Endothelial cell of umbilical vein (primary cell): ENCODE measurements at regions not wholly inside any gene's neighbourhood (a gene's known extent, or its start where the extent isn't known, plus 50 kb on each side); places are given as distances from the start of the nearest gene placed in this dataset.

Experiments used
- BruUV-seq: library from RNA; stranded (reverse); fragments of 400-500 nt; replicated peaks from 2 replicates; lab custom pipeline; 2021; lab: Mats Ljungman, UMichigan
- CTCF ChIA-PET: fragments of 300-600, 350-600 bp; sonication (Branson Sonifier 250); formaldehyde crosslinking; loops from one replicate; lab custom pipeline; 2021; ENCODE audit warnings: antibody characterized with exemption, inconsistent platforms; lab: Charles Lee
- POLR2A ChIA-PET: fragments of 300-600, 350-600 bp; sonication (Branson Sonifier 250); formaldehyde crosslinking; loops from one replicate; lab custom pipeline; 2021; ENCODE audit warnings: antibody characterized with exemption, inconsistent platforms; lab: Charles Lee
- DNase-seq: peaks from one replicate; pipeline ENCODE4 v3.0.0-alpha.2; 2011; ENCODE audit warnings: low read depth, low spot score
- FAIRE-seq: peaks from 2 replicates; lab custom pipeline; 2011; peaks lifted over from hg19 to GRCh38; lab: Jason Lieb, UNC
- H2AFZ ChIP-seq: 2 replicates; pipeline ENCODE4 v1.6.0; 2012; ENCODE audit warnings: low read depth, low read length, control low read depth, inconsistent platforms
- H3K27ac ChIP-seq: 2 replicates; pipeline ENCODE4 v1.5.1; 2011; ENCODE audit warnings: low read depth, mild to moderate bottlenecking, control low read depth, low read length, moderate library complexity; ENCODE audit not compliant: insufficient read depth
- H3K27me3 ChIP-seq, 2 experiments: 2 replicates each; pipeline versions ENCODE4 v1.6.0 to v1.6.1; 2011; ENCODE audit warnings: low read length in 2 of 2, mixed read lengths in 1 of 2; ENCODE audit not compliant: control insufficient read depth in 2 of 2, insufficient read depth in 2 of 2
- H3K36me3 ChIP-seq, 2 experiments: 2 replicates in 1 of 2; 3 replicates in 1 of 2; pipeline ENCODE4 v1.5.1; 2011; ENCODE audit warnings: low read length in 2 of 2, mild to moderate bottlenecking in 1 of 2, moderate library complexity in 1 of 2; ENCODE audit not compliant: control insufficient read depth in 2 of 2, insufficient read depth in 2 of 2; ENCODE audit errors: extremely low read depth in 1 of 2
- H3K4me1 ChIP-seq: 3 replicates; pipeline ENCODE4 v1.5.1; 2011; ENCODE audit warnings: mild to moderate bottlenecking, low read length; ENCODE audit not compliant: control insufficient read depth, insufficient read depth; ENCODE audit errors: extremely low read depth
- H3K4me2 ChIP-seq: 2 replicates; pipeline ENCODE4 v1.6.1; 2011; ENCODE audit warnings: low read length, control low read depth, mixed read lengths; ENCODE audit not compliant: insufficient read depth
- H3K4me3 ChIP-seq, 3 experiments: fragments of 200-600 bp in 1 of 3; sonication (generic), shearing (Covaris generic) in 1 of 3; replicated peaks in 1 of 3; 2 replicates each; pipeline ENCODE4 v1.5.1; 2011 to 2016; ENCODE audit warnings: control low read depth in 3 of 3, low read length in 3 of 3, mild to moderate bottlenecking in 2 of 3, inconsistent platforms in 1 of 3, low read depth in 1 of 3, moderate library complexity in 1 of 3; ENCODE audit not compliant: insufficient read depth in 1 of 3
- H3K79me2 ChIP-seq: 2 replicates; pipeline ENCODE4 v1.6.0; 2012; ENCODE audit warnings: low read length, inconsistent platforms; ENCODE audit not compliant: control insufficient read depth, insufficient read depth
- H3K9ac ChIP-seq: replicated peaks from 2 replicates; pipeline ENCODE3; 2011; ENCODE audit warnings: low read length, control low read depth; ENCODE audit not compliant: insufficient read depth; ENCODE audit errors: extremely low read depth
- H3K9me1 ChIP-seq: replicated peaks from 3 replicates; pipeline ENCODE4 v1.6.0; 2011; ENCODE audit warnings: mild to moderate bottlenecking, low read length; ENCODE audit not compliant: control insufficient read depth, insufficient read depth; ENCODE audit errors: extremely low read depth
- H3K9me3 ChIP-seq: replicated peaks from 2 replicates; pipeline ENCODE4 v1.5.1; 2012; ENCODE audit warnings: low read length, inconsistent platforms; ENCODE audit not compliant: control insufficient read depth, insufficient read depth
- H4K20me1 ChIP-seq: replicated peaks from 2 replicates; pipeline ENCODE3; 2011; ENCODE audit warnings: mild to moderate bottlenecking, low read length; ENCODE audit not compliant: control insufficient read depth, insufficient read depth; ENCODE audit errors: extremely low read depth
- EZH2 ChIP-seq: IDR thresholded peaks from 2 replicates; pipeline ENCODE4 v1.6.1; 2012; ENCODE audit warnings: borderline replicate concordance, low read depth, mild to moderate bottlenecking, moderate library complexity, low read length, inconsistent platforms; ENCODE audit not compliant: severe bottlenecking
- FOS ChIP-seq: IDR thresholded peaks from 2 replicates; pipeline ENCODE4 v1.6.1; 2011; ENCODE audit warnings: mild to moderate bottlenecking, low read length, moderate library complexity, borderline replicate concordance; ENCODE audit not compliant: insufficient read depth
- GATA2 ChIP-seq: IDR thresholded peaks from 2 replicates; pipeline ENCODE4 v1.7.0; 2011; ENCODE audit warnings: low read depth, mild to moderate bottlenecking, moderate library complexity, mixed read lengths, low read length; ENCODE audit not compliant: insufficient read length, insufficient read depth
- JUN ChIP-seq: IDR thresholded peaks from 2 replicates; pipeline ENCODE4 v1.6.1; 2011; ENCODE audit warnings: borderline replicate concordance, low read depth; ENCODE audit not compliant: insufficient read length, insufficient read depth
- MYC ChIP-seq: IDR thresholded peaks from one replicate; pipeline ENCODE4 v1.6.1; 2011; ENCODE audit warnings: mild to moderate bottlenecking, low read depth, low read length
- POLR2A ChIP-seq: IDR thresholded peaks from 2 replicates; pipeline ENCODE4 v1.6.1; 2012; ENCODE audit warnings: low read depth, mild to moderate bottlenecking, control low read depth, low read length
- POLR2AphosphoS5 ChIP-seq: IDR thresholded peaks from 2 replicates; pipeline ENCODE4 v1.6.1; 2012; ENCODE audit warnings: low read depth, mild to moderate bottlenecking, control low read depth, low read length, moderate library complexity; ENCODE audit not compliant: insufficient read depth
- dilution Hi-C: fragments of 300-500 bp; cut with MboI; formaldehyde crosslinking; loops from one replicate; pipeline ENCODE4 v1.15.0; 2019; ENCODE audit warnings: low sequenced_read_pairs; ENCODE audit not compliant: extremely low pct_ligation_motif_present
- intact Hi-C: fragments of 100-400 bp; cut with micrococcal nuclease; formaldehyde crosslinking; loops from one replicate; pipeline ENCODE4 v1.10.0; 2022
- TF ChIP-seq, protein P1 (sequence below), 2 donors: IDR thresholded peaks; 1 replicate in 1 of 2; 2 replicates in 1 of 2; pipeline ENCODE4 v1.5.1; 2011; ENCODE audit warnings: low read length in 2 of 2, mild to moderate bottlenecking in 2 of 2, moderate library complexity in 2 of 2, control low read depth in 1 of 2, inconsistent platforms in 1 of 2, low read depth in 1 of 2; ENCODE audit not compliant: insufficient read depth in 1 of 2; ENCODE audit errors: extremely low read depth in 1 of 2
- TF ChIP-seq, protein P2 (sequence below): IDR thresholded peaks from 2 replicates; pipeline ENCODE4 v1.6.1; 2011; ENCODE audit not compliant: insufficient read depth, insufficient read length

DNA sequence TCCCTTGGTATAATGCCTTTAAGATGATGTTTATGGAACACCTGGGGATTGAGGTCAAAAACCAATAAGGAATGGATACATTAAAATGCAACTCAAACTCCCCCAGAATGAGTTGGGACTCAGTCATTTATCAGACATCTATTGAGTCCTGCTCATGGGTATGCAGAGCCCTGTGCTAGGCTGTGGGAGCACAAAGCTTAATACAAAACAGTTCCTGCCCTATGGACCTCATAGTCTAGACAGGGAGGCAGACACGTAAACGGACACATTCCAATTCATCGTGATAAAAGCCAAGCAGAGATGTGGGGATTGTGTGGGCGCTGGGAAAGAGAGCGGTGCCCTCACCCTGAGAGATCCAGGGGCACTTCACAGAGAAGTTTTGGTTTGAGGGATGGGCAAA, 181.7 kb downstream of the PTEN start:
- H3K79me2 ChIP-seq = no peaks in the 10 kb centered on the region
- H3K4me1 ChIP-seq = no peaks in the 10 kb centered on the region
- dilution Hi-C loops (no loop called here), intact Hi-C loops (no loop called here)
- H3K27me3 ChIP-seq = no peaks in the 10 kb centered on the region
- no peaks in the 10 kb centered on the region for H3K9me1 ChIP-seq
- POLR2A ChIA-PET = no interaction called here
- no peaks in the 10 kb centered on the region for H3K9me3 ChIP-seq
- DNase-seq (no peak), FAIRE-seq (no peak)
- no peak overlapping the region for H2AFZ ChIP-seq
- BruUV-seq = no TSS peak
- no peak overlapping the region for H3K9ac ChIP-seq
- CTCF ChIA-PET = no interaction called here
- no peaks in the 10 kb centered on the region for H4K20me1 ChIP-seq
- TF ChIP-seq GATA2 = no peak
- no peak for TF ChIP-seq MYC
- TF ChIP-seq POLR2A = no peak
- TF ChIP-seq JUN = no peak
- no peak overlapping the region for H3K27ac ChIP-seq
- H3K4me3 ChIP-seq = no peak overlapping the region
- H3K4me2 ChIP-seq = no peak overlapping the region
- H3K36me3 ChIP-seq = no peaks in the 10 kb centered on the region

DNA sequence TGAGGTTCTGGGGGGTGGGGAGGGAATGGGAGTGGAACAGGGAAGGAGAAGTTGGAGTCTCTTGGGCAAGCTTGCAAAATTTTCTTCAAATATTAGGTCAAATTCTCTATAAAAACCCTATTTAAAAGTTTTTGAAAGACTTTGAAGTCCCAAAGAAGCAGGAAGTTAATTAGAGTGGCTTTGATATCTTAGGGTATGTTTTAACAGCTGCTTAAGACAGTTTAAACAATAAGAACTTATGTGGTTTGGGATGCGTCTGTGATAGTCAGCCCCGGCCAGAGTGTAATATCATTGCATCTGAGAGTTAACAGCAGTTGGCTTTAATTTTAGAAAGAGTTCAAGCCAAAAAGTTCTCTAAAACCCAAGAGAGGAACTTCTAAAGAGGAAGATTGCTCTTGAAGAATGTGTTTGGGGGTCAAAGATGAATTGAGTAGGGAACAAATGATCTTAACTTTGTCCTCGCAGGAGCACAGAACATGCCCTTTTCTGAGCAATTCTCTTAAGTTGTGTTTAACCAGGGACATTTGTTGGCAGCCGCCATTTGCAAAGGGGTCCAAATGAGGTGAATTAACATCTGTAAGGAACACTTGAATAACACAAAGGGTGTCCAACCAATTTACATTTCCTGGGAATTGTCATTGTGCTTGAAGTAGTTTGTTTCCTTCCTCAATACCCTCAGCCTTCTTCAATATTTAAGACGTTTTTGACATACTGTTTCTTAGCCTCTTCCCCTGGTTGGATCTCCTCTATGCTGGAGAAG, 182.4 kb downstream of the PTEN start:
- no peak overlapping the region for H3K27ac ChIP-seq
- no TSS peak for BruUV-seq
- intact Hi-C loops (no loop called here), dilution Hi-C loops (no loop called here)
- DNase-seq (no peak), FAIRE-seq (no peak)
- H3K79me2 ChIP-seq = no peaks in the 10 kb centered on the region
- H3K9ac ChIP-seq = no peak overlapping the region
- no peak overlapping the region for H3K4me2 ChIP-seq
- TF ChIP-seq GATA2 (no peak), POLR2AphosphoS5 (no peak), MYC (no peak), JUN (no peak), POLR2A (no peak), EZH2 (no peak), FOS (no peak)
- TF ChIP-seq, protein P1, sequence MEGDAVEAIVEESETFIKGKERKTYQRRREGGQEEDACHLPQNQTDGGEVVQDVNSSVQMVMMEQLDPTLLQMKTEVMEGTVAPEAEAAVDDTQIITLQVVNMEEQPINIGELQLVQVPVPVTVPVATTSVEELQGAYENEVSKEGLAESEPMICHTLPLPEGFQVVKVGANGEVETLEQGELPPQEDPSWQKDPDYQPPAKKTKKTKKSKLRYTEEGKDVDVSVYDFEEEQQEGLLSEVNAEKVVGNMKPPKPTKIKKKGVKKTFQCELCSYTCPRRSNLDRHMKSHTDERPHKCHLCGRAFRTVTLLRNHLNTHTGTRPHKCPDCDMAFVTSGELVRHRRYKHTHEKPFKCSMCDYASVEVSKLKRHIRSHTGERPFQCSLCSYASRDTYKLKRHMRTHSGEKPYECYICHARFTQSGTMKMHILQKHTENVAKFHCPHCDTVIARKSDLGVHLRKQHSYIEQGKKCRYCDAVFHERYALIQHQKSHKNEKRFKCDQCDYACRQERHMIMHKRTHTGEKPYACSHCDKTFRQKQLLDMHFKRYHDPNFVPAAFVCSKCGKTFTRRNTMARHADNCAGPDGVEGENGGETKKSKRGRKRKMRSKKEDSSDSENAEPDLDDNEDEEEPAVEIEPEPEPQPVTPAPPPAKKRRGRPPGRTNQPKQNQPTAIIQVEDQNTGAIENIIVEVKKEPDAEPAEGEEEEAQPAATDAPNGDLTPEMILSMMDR (IDR thresholded peaks at IDR 0.05; ENCODE audit: extremely low read depth in 1 of 2, insufficient read depth in 1 of 2, low read depth in 1 of 2, low read length in 2 of 2) = no peak
- TF ChIP-seq, protein P2, sequence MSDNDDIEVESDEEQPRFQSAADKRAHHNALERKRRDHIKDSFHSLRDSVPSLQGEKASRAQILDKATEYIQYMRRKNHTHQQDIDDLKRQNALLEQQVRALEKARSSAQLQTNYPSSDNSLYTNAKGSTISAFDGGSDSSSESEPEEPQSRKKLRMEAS = no peak
- no peaks in the 10 kb centered on the region for H3K9me3 ChIP-seq
- ChIA-PET POLR2A (no interaction called here), CTCF (no interaction called here)
- H4K20me1 ChIP-seq = no peaks in the 10 kb centered on the region
- H3K36me3 ChIP-seq = no peaks in the 10 kb centered on the region
- no peaks in the 10 kb centered on the region for H3K27me3 ChIP-seq
- no peaks in the 10 kb centered on the region for H3K9me1 ChIP-seq
- H2AFZ ChIP-seq = no peak overlapping the region
- no peaks in the 10 kb centered on the region for H3K4me1 ChIP-seq
- H3K4me3 ChIP-seq = no peak overlapping the region
